Skeletal muscle satellite cell (primary cell): ENCODE measurements at regions not wholly inside any gene's neighbourhood (a gene's known extent, or its start where the extent isn't known, plus 50 kb on each side); places are given as distances from the start of the nearest gene placed in this dataset.
"Not testable (repeated sequence)": the region's sequence is repeated elsewhere in the genome, so short reads cannot be mapped to it uniquely, and the experiment has no call there.

Experiments
- H3K27me3 ChIP-seq: 2 replicates; pipeline ENCODE4 v1.7.0; 2013; ENCODE audit warnings: low read length; ENCODE audit not compliant: control insufficient read depth, insufficient read depth
- H3K36me3 ChIP-seq: 2 replicates; pipeline ENCODE4 v1.7.0; 2013; ENCODE audit warnings: mild to moderate bottlenecking, control low read depth, low read length; ENCODE audit not compliant: insufficient read depth
- H3K4me1 ChIP-seq: 2 replicates; pipeline ENCODE4 v1.7.0; 2013; ENCODE audit warnings: low read length; ENCODE audit not compliant: control insufficient read depth, insufficient read depth
- H3K4me2 ChIP-seq: 2 replicates; pipeline ENCODE4 v1.7.0; 2013; ENCODE audit warnings: mild to moderate bottlenecking, low read length
- H3K4me3 ChIP-seq: 2 replicates; pipeline ENCODE4 v1.7.0; 2013; ENCODE audit warnings: low read length
- H3K9ac ChIP-seq: 2 replicates; pipeline ENCODE4 v1.7.0; 2013; ENCODE audit warnings: mild to moderate bottlenecking, low read depth, low read length, moderate library complexity
- H3K9me3 ChIP-seq: replicated peaks from 2 replicates; pipeline ENCODE4 v1.7.0; 2013; ENCODE audit warnings: mild to moderate bottlenecking, control low read depth, low read length

DNA sequence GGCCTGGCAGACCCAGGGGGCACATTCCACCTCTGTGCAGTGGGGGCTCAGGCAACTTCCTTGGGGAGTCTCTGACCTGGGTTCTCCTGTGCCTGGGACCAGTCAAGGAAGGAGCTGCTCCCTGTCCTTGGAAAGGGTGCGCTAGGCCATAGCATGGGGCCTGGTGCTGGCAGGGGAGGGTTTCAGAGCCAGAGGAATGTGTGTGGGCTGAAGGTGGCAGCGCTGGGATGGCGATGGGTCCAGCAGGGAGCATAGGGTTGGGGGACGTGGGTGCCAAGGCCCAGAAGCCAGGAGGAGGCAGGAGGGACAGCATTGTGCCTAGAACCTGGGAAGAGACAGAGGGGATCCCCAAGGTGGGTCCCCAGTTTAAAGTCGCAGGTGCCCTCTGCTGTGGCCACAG is 66.3 kb upstream of the TUBA3E start:
- Histone ChIP-seq H3K36me3 (no peaks in the 10 kb centered on the region), H3K4me1 (no peaks in the 10 kb centered on the region), H3K27me3 (peaks cover 3% of the 10 kb centered on the region), H3K9ac (no peak overlapping the region), H3K4me3 (no peak overlapping the region), H3K9me3 (no peaks in the 10 kb centered on the region), H3K4me2 (no peak overlapping the region)

GRCh38 chr2:130264046-130264445 is 65.8 kb upstream of the TUBA3E start:
- Histone ChIP-seq H3K4me2 (no peak overlapping the region), H3K9me3 (no peaks in the 10 kb centered on the region), H3K4me3 (no peak overlapping the region), H3K36me3 (no peaks in the 10 kb centered on the region), H3K9ac (no peak overlapping the region), H3K4me1 (no peaks in the 10 kb centered on the region), H3K27me3 (peaks cover 5% of the 10 kb centered on the region)

DNA sequence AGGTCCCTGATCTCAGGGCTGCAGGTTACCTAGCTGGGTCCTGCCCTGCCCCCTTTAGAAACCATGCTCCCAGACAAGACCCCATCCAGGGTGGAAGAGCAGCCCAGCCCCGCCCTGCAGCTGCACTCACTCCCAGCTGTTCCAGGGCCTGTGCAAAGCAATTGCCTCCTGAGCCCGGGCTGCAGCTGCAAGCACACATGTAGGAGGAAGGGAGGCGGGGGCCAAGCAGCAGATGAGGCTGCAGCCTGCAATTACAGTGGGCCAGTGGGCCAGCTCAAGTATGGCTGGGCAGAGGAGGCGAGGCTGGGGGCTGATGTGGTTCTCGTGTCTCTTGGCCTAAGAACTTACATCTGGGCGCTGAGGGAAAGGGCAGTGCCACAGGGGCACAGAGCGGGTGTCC is 65.4 kb upstream of the TUBA3E start:
- Histone ChIP-seq H3K9ac (no peak overlapping the region), H3K9me3 (no peaks in the 10 kb centered on the region), H3K36me3 (no peaks in the 10 kb centered on the region), H3K4me2 (no peak overlapping the region), H3K4me3 (no peak overlapping the region), H3K27me3 (peaks cover 9% of the 10 kb centered on the region), H3K4me1 (no peaks in the 10 kb centered on the region)

DNA sequence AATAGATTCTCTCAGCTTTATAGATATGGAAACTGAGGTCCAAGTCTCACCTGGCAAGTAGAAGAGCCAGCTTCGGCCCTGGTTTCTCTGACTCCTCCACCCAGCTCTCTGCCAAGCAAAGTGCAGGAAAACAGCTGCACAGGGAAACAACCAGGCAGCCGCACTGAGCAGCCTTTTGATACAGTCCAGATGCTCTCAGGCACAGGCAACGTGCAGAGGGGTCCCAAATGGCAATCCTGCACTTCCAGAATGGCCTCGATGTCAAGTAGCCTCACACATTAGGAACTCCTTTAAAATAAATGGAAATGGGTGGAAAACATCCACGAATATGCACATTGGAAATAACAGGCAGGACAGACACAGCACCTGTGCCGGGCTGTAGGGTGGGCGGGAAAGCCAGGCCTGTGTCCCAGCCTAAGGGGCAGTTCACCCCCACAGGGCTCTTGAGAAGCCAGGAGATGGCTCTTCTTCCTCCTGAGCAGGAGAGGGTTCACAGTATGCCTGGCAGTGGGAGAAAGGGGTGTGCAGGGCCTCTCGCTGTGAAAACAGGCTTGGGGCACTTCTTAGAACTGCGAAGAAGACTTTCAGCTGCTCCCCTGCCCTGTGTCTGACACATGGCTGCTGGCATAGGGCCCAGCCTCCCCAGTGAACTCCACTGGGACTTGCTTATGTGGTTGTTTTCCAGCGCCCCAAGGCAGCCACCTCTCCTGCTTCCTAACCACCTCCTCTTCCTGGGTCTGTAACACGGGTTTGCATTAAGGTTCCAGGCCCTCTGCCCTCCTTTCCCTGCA is 63.9 kb upstream of the TUBA3E start:
- no peaks in the 10 kb centered on the region for H3K36me3 ChIP-seq
- H3K9me3 ChIP-seq: no peaks in the 10 kb centered on the region
- H3K4me2 ChIP-seq: no peak overlapping the region
- no peaks in the 10 kb centered on the region for H3K4me1 ChIP-seq
- peaks cover 13% of the 10 kb centered on the region for H3K27me3 ChIP-seq
- no peak overlapping the region for H3K9ac ChIP-seq
- no peak overlapping the region for H3K4me3 ChIP-seq

DNA sequence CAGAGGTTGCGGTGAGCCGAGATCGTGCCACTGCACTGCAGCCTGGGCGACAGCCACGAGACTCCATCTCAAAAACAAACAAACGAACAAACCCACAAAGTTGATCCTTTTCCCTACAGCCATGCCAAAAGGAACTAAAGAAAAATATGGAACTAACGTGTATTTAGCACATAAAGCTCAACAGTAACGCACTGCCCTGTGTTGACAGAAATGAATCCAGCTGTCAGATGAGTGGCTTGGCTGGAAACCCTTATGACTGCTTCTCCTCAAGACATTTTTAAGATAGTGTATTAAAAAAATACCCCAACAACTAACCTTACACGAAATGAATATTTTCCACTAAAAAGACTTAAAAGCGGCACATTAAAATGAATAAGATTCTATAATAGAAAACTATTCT is 62.9 kb upstream of the TUBA3E start:
- Histone ChIP-seq H3K4me2 (no peak overlapping the region), H3K9me3 (no peaks in the 10 kb centered on the region), H3K9ac (no peak overlapping the region), H3K36me3 (no peaks in the 10 kb centered on the region), H3K4me1 (no peaks in the 10 kb centered on the region), H3K4me3 (no peak overlapping the region), H3K27me3 (peaks cover 13% of the 10 kb centered on the region)

- Histone ChIP-seq H3K4me1 (no peaks in the 10 kb centered on the region), H3K36me3 (no peaks in the 10 kb centered on the region), H3K9me3 (no peaks in the 10 kb centered on the region), H3K9ac (no peak overlapping the region), H3K27me3 (peaks cover 18% of the 10 kb centered on the region), H3K4me2 (no peak overlapping the region), H3K4me3 (no peak overlapping the region)
Measured at GRCh38 chr2:130259594-130259993, 61.4 kb upstream of the TUBA3E start.

DNA sequence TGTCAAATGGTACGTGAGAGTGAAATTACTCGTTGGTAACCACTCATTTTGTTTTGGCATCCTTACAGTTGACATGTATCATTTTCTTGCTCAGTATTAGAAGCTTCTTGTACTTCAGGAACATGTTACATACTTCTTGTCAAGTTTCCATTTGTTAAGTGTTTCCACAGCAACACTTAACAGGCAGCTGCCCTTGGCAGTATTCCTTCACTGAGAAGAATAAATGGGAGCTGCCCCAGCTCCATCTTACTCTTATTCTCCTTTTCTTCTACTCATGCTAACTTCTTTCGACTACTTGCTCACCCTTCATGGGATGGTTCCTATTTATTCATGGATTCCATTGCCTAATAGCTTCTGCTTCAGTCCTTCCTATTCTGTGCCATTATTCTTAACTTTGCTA is 60.1 kb upstream of the TUBA3E start:
- Histone ChIP-seq H3K4me3 (no peak overlapping the region), H3K4me1 (no peaks in the 10 kb centered on the region), H3K9ac (no peak overlapping the region), H3K4me2 (no peak overlapping the region), H3K9me3 (no peaks in the 10 kb centered on the region), H3K27me3 (peaks cover 18% of the 10 kb centered on the region), H3K36me3 (no peaks in the 10 kb centered on the region)

- Histone ChIP-seq H3K4me1 (no peaks in the 10 kb centered on the region), H3K9ac (no peak overlapping the region), H3K9me3 (no peaks in the 10 kb centered on the region), H3K36me3 (no peaks in the 10 kb centered on the region), H3K27me3 (peaks cover 5% of the 10 kb centered on the region), H3K4me3 (no peak overlapping the region), H3K4me2 (peak overlapping the region; percentile 20)
Measured at GRCh38 chr2:130252880-130253645, 54.8 kb upstream of the TUBA3E start.

DNA sequence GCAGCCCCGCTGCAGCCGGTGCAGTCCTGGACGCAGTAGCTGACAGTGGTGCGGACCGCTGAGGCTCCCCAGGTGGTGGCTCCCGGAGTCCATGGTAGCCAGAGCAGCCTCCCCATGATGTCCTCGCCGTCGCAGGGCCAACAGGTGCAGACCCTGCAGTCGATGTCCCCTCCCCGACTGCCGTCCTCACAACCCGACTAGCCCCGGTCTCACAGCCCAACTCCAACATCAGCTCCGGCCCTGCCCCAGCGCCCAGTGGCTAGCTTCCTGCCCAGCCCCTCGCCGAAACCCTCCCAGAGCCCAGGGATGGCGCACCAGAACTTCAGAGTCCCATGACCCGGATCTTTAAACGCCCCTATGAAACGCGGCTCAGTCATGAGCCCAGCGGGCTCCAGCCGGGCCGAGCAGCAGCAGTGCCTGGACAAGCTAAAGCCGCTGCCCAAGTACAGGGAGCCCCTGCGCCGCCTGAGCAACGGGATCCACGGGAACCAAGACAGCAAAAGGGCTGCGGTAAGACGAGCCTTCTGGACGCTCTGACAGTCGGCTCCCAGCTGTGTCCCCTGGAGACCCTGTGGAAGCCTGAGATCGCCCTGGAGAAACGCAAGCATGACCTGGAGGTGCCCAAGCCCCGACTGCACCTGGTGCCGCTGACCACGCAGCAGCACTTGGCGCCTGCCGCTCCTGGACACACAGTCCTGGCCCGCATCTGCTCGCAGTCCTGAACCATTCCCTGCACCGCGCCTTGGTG is 53.8 kb upstream of the TUBA3E start:
- no peak overlapping the region for H3K4me2 ChIP-seq
- H3K4me3 ChIP-seq: no peak overlapping the region
- peaks cover 5% of the 10 kb centered on the region for H3K27me3 ChIP-seq
- no peaks in the 10 kb centered on the region for H3K4me1 ChIP-seq
- no peak overlapping the region for H3K9ac ChIP-seq
- no peaks in the 10 kb centered on the region for H3K36me3 ChIP-seq
- no peaks in the 10 kb centered on the region for H3K9me3 ChIP-seq

DNA sequence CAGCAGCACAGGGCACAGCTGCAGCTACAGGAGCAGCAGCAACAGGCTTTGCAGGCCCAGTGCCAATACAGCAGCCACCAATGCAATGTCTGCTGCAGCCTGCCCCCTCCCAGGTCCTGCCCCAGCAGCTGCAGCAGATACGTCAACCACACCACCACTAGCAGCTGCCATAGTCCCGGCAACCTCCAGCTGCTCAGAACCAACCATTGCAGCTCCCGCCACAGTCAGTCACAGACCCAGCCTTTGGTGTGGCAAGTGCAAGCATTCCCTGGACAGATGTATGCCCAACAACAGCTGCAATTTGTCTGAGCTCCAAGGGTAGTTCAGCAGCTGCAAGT is 53.3 kb upstream of the TUBA3E start:
- Histone ChIP-seq H3K4me3 (no peak overlapping the region), H3K9me3 (no peaks in the 10 kb centered on the region), H3K4me1 (no peaks in the 10 kb centered on the region), H3K4me2 (no peak overlapping the region), H3K36me3 (no peaks in the 10 kb centered on the region), H3K9ac (no peak overlapping the region), H3K27me3 (peaks cover 5% of the 10 kb centered on the region)

- H3K9me3 ChIP-seq, H3K4me2 ChIP-seq, H3K4me1 ChIP-seq, H3K36me3 ChIP-seq, H3K4me3 ChIP-seq, H3K9ac ChIP-seq, H3K27me3 ChIP-seq: not testable (repeated sequence)
Measured at GRCh38 chr2:130248355-130248754, 50.1 kb upstream of the TUBA3E start.
